IMR-90 (cell line): ENCODE measurements at regions not wholly inside any gene's neighbourhood (a gene's known extent, or its start where the extent isn't known, plus 50 kb on each side); places are given as distances from the start of the nearest gene placed in this dataset.

Experiments used
- CEBPB ChIP-seq: IDR thresholded peaks from 2 replicates; pipeline ENCODE4 v1.6.1; 2012; ENCODE audit warnings: low read depth, low read length, improper control_type of control experiment
- CHD1 ChIP-seq: IDR thresholded peaks from 2 replicates; pipeline ENCODE4 v1.6.1; 2012; ENCODE audit warnings: low read depth, low read length, improper control_type of control experiment
- CTCF ChIP-seq: conservative IDR thresholded peaks from 2 replicates; pipeline ENCODE4 v1.5.1; 2012; ENCODE audit warnings: mild to moderate bottlenecking, low read depth, low read length, improper control_type of control experiment
- ELK1 ChIP-seq: fragments of 150-350 bp; IDR thresholded peaks from 2 replicates; pipeline ENCODE4 v1.6.1; 2016; ENCODE audit warnings: low read depth, mild to moderate bottlenecking, low read length, moderate library complexity, borderline replicate concordance
- MAFK ChIP-seq: IDR thresholded peaks from 2 replicates; pipeline ENCODE4 v1.6.1; 2012; ENCODE audit warnings: low read depth, low read length, improper control_type of control experiment
- MAZ ChIP-seq: IDR thresholded peaks from 2 replicates; pipeline ENCODE4 v1.6.1; 2012; ENCODE audit warnings: low read depth, mild to moderate bottlenecking, low read length, improper control_type of control experiment, moderate library complexity, borderline replicate concordance
- MXI1 ChIP-seq: IDR thresholded peaks from 2 replicates; pipeline ENCODE4 v1.6.1; 2012; ENCODE audit warnings: low read depth, mild to moderate bottlenecking, low read length, moderate library complexity, borderline replicate concordance
- POLR2A ChIP-seq: IDR thresholded peaks from 2 replicates; pipeline ENCODE4 v1.6.1; 2012; ENCODE audit warnings: mild to moderate bottlenecking, low read depth, low read length
- RAD21 ChIP-seq: IDR thresholded peaks from 2 replicates; pipeline ENCODE4 v1.6.1; 2012; ENCODE audit warnings: low read length, improper control_type of control experiment
- RCOR1 ChIP-seq: IDR thresholded peaks from 2 replicates; pipeline ENCODE4 v1.6.1; 2012; ENCODE audit warnings: mild to moderate bottlenecking, low read length, improper control_type of control experiment; ENCODE audit not compliant: insufficient replicate concordance
- RFX5 ChIP-seq: IDR thresholded peaks from 2 replicates; pipeline ENCODE4 v1.8.0; 2012; ENCODE audit warnings: low read depth, mild to moderate bottlenecking, low read length, moderate library complexity
- SMC3 ChIP-seq: fragments of 150-350 bp; IDR thresholded peaks from 2 replicates; pipeline ENCODE4 v1.6.1; 2016; ENCODE audit warnings: low read depth, mild to moderate bottlenecking, antibody characterized with exemption, low read length, moderate library complexity
- USF2 ChIP-seq: fragments of 150-350 bp; IDR thresholded peaks from 2 replicates; pipeline ENCODE4 v1.6.1; 2017; ENCODE audit warnings: mild to moderate bottlenecking, antibody characterized with exemption, low read length, low read depth

GRCh38 chr12:124085419-124086296 is 112.6 kb downstream of the ZNF664 start:
- TF ChIP-seq CTCF (no peak), RAD21 (no peak), RCOR1 (no peak), SMC3 (no peak), CEBPB (no peak), POLR2A (no peak), MAFK (no peak), USF2 (no peak), RFX5 (no peak), ELK1 (no peak), MAZ (no peak), MXI1 (no peak), CHD1 (no peak)
